Upper lobe of left lung (tissue), 4 donors: ENCODE measurements at regions not wholly inside any gene's neighbourhood (a gene's known extent, or its start where the extent isn't known, plus 50 kb on each side); places are given as distances from the start of the nearest gene placed in this dataset.

ENCODE experiments used
- CTCF ChIP-seq, 6 experiments: fragments of 450-650 bp in 4 of 6; fragments of 200-600 bp in 2 of 6; sonication (generic) in 2 of 6; IDR thresholded peaks; one replicate each; pipeline ENCODE4 v1.5.1; 2016 to 2019; ENCODE audit warnings: antibody characterized with exemption in 6 of 6
- EP300 ChIP-seq, 4 donors: sonication (generic); formaldehyde crosslinking; IDR thresholded peaks; one replicate each; pipeline ENCODE4 v1.5.1; 2017; ENCODE audit warnings: antibody characterized with exemption in 4 of 4, control low read depth in 2 of 4
- POLR2A ChIP-seq, 4 donors: fragments of 450-650 bp; IDR thresholded peaks; one replicate each; pipeline ENCODE4 v1.5.1; 2016 to 2017; ENCODE audit warnings: antibody characterized with exemption in 4 of 4, mild to moderate bottlenecking in 2 of 4
- POLR2AphosphoS5 ChIP-seq, 2 donors: sonication (generic); formaldehyde crosslinking; IDR thresholded peaks; one replicate each; pipeline ENCODE4 v1.5.1; 2017; ENCODE audit warnings: antibody characterized with exemption in 2 of 2

GRCh38 chr20:7695635-7696034 lies 244.6 kb downstream of the HAO1 start:
- TF ChIP-seq POLR2A (IDR thresholded peaks at IDR 0.05) (no peak), POLR2AphosphoS5 (IDR thresholded peaks at IDR 0.05) (no peak), CTCF (IDR thresholded peaks at IDR 0.05) (no peak), EP300 (IDR thresholded peaks at IDR 0.05) (no peak)
